Gastrocnemius medialis (tissue), 4 donors: ENCODE measurements at regions not wholly inside any gene's neighbourhood (a gene's known extent, or its start where the extent isn't known, plus 50 kb on each side); places are given as distances from the start of the nearest gene placed in this dataset.

ENCODE experiments used
- ATAC-seq, 2 donors: fragments of 150-250 bp; one replicate each; pipeline ENCODE4 v1.9.1; 2016
- DNase-seq, 2 donors: peaks; one replicate each; pipeline ENCODE4 v3.0.0-alpha.2; 2019
- H3K27ac ChIP-seq, 4 donors: fragments of 200-600 bp; sonication (generic); 1 replicate in 1 of 4; 2 replicates in 3 of 4; pipeline ENCODE4 v1.5.1; 2016 to 2018; ENCODE audit warnings: mild to moderate bottlenecking in 2 of 4, moderate library complexity in 1 of 4
- H3K27me3 ChIP-seq, 3 donors: fragments of 200-600 bp; sonication (generic) in 2 of 3; 1 replicate in 1 of 3; 2 replicates in 2 of 3; pipeline versions ENCODE4 v1.5.1 to v1.6.0; 2016 to 2019; ENCODE audit warnings: mild to moderate bottlenecking in 1 of 3, moderate library complexity in 1 of 3
- H3K36me3 ChIP-seq, 2 donors: fragments of 200-600 bp; sonication (generic) in 1 of 2; one replicate each; pipeline ENCODE4 v1.5.1; 2017 to 2018
- H3K4me1 ChIP-seq, 2 donors: fragments of 200-600 bp; sonication (generic) in 1 of 2; one replicate each; pipeline ENCODE4 v1.5.1; 2016 to 2017; ENCODE audit warnings: mild to moderate bottlenecking in 2 of 2
- H3K4me3 ChIP-seq, 4 donors: fragments of 200-600 bp; sonication (generic) in 3 of 4; 1 replicate in 1 of 4; 2 replicates in 3 of 4; pipeline ENCODE4 v1.5.1; 2016 to 2019; ENCODE audit warnings: mild to moderate bottlenecking in 2 of 4
- H3K9me3 ChIP-seq, 3 donors: fragments of 200-600 bp; sonication (generic) in 2 of 3; 1 replicate in 1 of 3; 2 replicates in 2 of 3; pipeline ENCODE4 v1.5.1; 2016 to 2019
- CTCF ChIP-seq, 5 experiments: fragments of 450-650 bp in 3 of 5; fragments of 200-600 bp in 2 of 5; sonication (generic) in 2 of 5; IDR thresholded peaks in 4 of 5; conservative IDR thresholded peaks in 1 of 5; 1 replicate in 4 of 5; 2 replicates in 1 of 5; pipeline ENCODE4 v1.5.1; 2016 to 2019; ENCODE audit warnings: antibody characterized with exemption in 5 of 5, mild to moderate bottlenecking in 3 of 5, moderate library complexity in 3 of 5
- POLR2A ChIP-seq, 2 donors: fragments of 450-650 bp; IDR thresholded peaks; one replicate each; pipeline ENCODE4 v1.6.1; 2017; ENCODE audit warnings: antibody characterized with exemption in 2 of 2, mild to moderate bottlenecking in 2 of 2, moderate library complexity in 2 of 2
- in situ Hi-C, 4 donors: fragments of 200-750 bp; cut with MboI; loops; one replicate each; pipeline versions ENCODE4 v1.15.0 to v1.8.0; 2017; ENCODE audit warnings: low sequenced_read_pairs in 4 of 4
- intact Hi-C: fragments of 100-400 bp; cut with DNase I; formaldehyde crosslinking; loops from one replicate; pipeline ENCODE4 v1.15.1; 2023; ENCODE audit warnings: low total_unique reads

DNA sequence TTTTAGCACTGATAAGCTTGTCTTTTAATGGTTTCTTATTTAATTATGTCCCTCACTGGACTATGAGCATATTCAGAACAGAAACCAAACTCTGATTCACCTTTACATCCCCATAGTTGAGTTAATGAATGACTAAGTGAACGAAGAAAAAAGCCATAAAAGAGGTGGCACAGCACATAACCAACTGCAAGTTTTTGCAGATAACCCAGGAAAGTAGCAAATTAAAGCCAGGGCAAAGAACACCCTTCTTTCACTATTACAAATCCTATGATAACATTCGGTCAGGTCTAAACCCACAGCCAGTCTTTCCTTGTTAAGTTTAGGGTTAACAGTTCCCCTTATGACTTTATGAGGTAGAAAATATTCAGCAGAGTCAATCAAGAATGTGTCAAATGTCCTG lies 102.7 kb downstream of the RIN2 start:
- no peak for TF ChIP-seq POLR2A (IDR thresholded peaks at IDR 0.05)
- TF ChIP-seq CTCF (IDR thresholded peaks at IDR 0.05 in 4 of 5, conservative IDR thresholded peaks at IDR 0.05 in 1 of 5), result no peak
- no peaks in the 10 kb centered on the region for H3K9me3 ChIP-seq
- no peak overlapping the region for H3K27ac ChIP-seq
- H3K4me3 ChIP-seq, result no peak overlapping the region
- DNase-seq, result no peak
- in situ Hi-C loops (no loop called here), intact Hi-C loops (no loop called here)
- ATAC-seq, result no peak
- no peaks in the 10 kb centered on the region for H3K4me1 ChIP-seq
- H3K27me3 ChIP-seq, result no peaks in the 10 kb centered on the region
- no peaks in the 10 kb centered on the region for H3K36me3 ChIP-seq

GRCh38 chr20:19861147-19861759 lies 103.2 kb downstream of the RIN2 start:
- Histone ChIP-seq H3K4me3 (no peak overlapping the region), H3K9me3 (no peaks in the 10 kb centered on the region), H3K27me3 (no peaks in the 10 kb centered on the region), H3K27ac (no peak overlapping the region), H3K4me1 (no peaks in the 10 kb centered on the region), H3K36me3 (no peaks in the 10 kb centered on the region)
- in situ Hi-C loops, result no loop called here
- no peak for DNase-seq
- ATAC-seq, result no peak
- TF ChIP-seq POLR2A (IDR thresholded peaks at IDR 0.05), result no peak
- no peak for TF ChIP-seq CTCF (IDR thresholded peaks at IDR 0.05 in 4 of 5, conservative IDR thresholded peaks at IDR 0.05 in 1 of 5)
- intact Hi-C loops, result no loop called here

- in situ Hi-C loops (no loop called here), intact Hi-C loops (no loop called here)
- no peak overlapping the region for H3K27ac ChIP-seq
- no peak for TF ChIP-seq CTCF (IDR thresholded peaks at IDR 0.05 in 4 of 5, conservative IDR thresholded peaks at IDR 0.05 in 1 of 5)
- no peak for TF ChIP-seq POLR2A (IDR thresholded peaks at IDR 0.05)
- no peak for DNase-seq
- H3K36me3 ChIP-seq, result no peaks in the 10 kb centered on the region
- H3K4me3 ChIP-seq, result no peak overlapping the region
- no peak for ATAC-seq
- H3K4me1 ChIP-seq, result no peaks in the 10 kb centered on the region
- H3K27me3 ChIP-seq, result no peaks in the 10 kb centered on the region
- H3K9me3 ChIP-seq, result no peaks in the 10 kb centered on the region
These were observed 106.1 kb downstream of the RIN2 start for GRCh38 chr20:19864130-19864529.

DNA sequence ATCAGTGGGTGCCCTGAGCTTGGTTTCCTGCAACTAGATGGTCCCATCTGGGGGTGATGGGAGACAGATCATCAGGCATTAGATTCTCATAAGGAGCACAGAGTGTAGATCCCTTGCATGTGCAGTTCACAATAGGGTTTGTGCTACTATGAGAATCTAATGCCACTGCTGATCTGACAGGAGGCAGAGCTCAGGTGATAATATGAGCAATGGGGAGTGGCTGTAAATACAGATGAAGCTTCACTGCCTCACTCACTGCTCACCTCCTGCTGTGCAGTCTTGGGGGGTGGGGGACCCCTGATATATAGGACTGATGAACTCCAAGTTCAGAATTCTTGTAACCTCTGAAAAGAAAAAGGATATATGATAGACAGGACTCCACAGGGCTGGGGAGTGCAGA lies 108.0 kb downstream of the RIN2 start:
- H3K9me3 ChIP-seq, result no peaks in the 10 kb centered on the region
- no peak overlapping the region for H3K27ac ChIP-seq
- ATAC-seq (no peak), DNase-seq (no peak)
- TF ChIP-seq POLR2A (IDR thresholded peaks at IDR 0.05), result no peak
- no peak for TF ChIP-seq CTCF (IDR thresholded peaks at IDR 0.05 in 4 of 5, conservative IDR thresholded peaks at IDR 0.05 in 1 of 5)
- H3K27me3 ChIP-seq, result no peaks in the 10 kb centered on the region
- H3K4me1 ChIP-seq, result no peaks in the 10 kb centered on the region
- H3K4me3 ChIP-seq, result no peak overlapping the region
- in situ Hi-C loops, result no loop called here
- H3K36me3 ChIP-seq, result no peaks in the 10 kb centered on the region
- intact Hi-C loops, result no loop called here

- no peak for ATAC-seq
- TF ChIP-seq POLR2A (IDR thresholded peaks at IDR 0.05) (no peak), CTCF (IDR thresholded peaks at IDR 0.05 in 4 of 5, conservative IDR thresholded peaks at IDR 0.05 in 1 of 5) (no peak)
- H3K36me3 ChIP-seq, result no peaks in the 10 kb centered on the region
- no peaks in the 10 kb centered on the region for H3K4me1 ChIP-seq
- in situ Hi-C loops, result no loop called here
- DNase-seq, result no peak
- H3K27ac ChIP-seq, result no peak overlapping the region
- H3K27me3 ChIP-seq, result no peaks in the 10 kb centered on the region
- intact Hi-C loops, result no loop called here
- no peak overlapping the region for H3K4me3 ChIP-seq
- H3K9me3 ChIP-seq, result no peaks in the 10 kb centered on the region
These were observed 109.0 kb downstream of the RIN2 start for GRCh38 chr20:19867074-19867473.
